Osteoblast (primary cell): ENCODE measurements at regions not wholly inside any gene's neighbourhood (a gene's known extent, or its start where the extent isn't known, plus 50 kb on each side); places are given as distances from the start of the nearest gene placed in this dataset.

Source experiments
- DNase-seq: peaks from one replicate; pipeline ENCODE4 v3.0.0; 2011; ENCODE audit warnings: low spot score, mixed read lengths; ENCODE audit not compliant: insufficient read length; ENCODE audit errors: missing footprints
- H2AFZ ChIP-seq: 2 replicates; pipeline ENCODE4 v1.6.0; 2011; ENCODE audit warnings: mild to moderate bottlenecking, low read length
- H3K27ac ChIP-seq: 2 replicates; pipeline ENCODE4 v1.5.1; 2011; ENCODE audit warnings: mild to moderate bottlenecking, low read depth, low read length, moderate library complexity
- H3K27me3 ChIP-seq: 2 replicates; pipeline ENCODE4 v1.6.0; 2012; ENCODE audit warnings: mild to moderate bottlenecking, control low read depth, inconsistent platforms, low read length, moderate library complexity; ENCODE audit not compliant: insufficient read depth
- H3K36me3 ChIP-seq: 2 replicates; pipeline ENCODE4 v1.5.1; 2011; ENCODE audit warnings: mild to moderate bottlenecking, low read length, control low read depth, moderate library complexity; ENCODE audit not compliant: insufficient read depth
- H3K4me1 ChIP-seq: 2 replicates; pipeline ENCODE4 v1.5.1; 2011; ENCODE audit warnings: mild to moderate bottlenecking, low read length, control low read depth, moderate library complexity; ENCODE audit not compliant: insufficient read depth
- H3K4me2 ChIP-seq: 2 replicates; pipeline ENCODE4 v1.6.0; 2011; ENCODE audit warnings: mild to moderate bottlenecking, low read length; ENCODE audit not compliant: insufficient read depth
- H3K4me3 ChIP-seq: fragments of 200-600 bp; sonication (generic); 3 replicates; pipeline ENCODE4 v1.5.1; 2012; ENCODE audit warnings: mild to moderate bottlenecking, low read length, inconsistent platforms; ENCODE audit not compliant: insufficient read depth
- H3K79me2 ChIP-seq: 2 replicates; pipeline ENCODE4 v1.6.0; 2012; ENCODE audit warnings: mild to moderate bottlenecking, low read length, control low read depth, inconsistent platforms; ENCODE audit not compliant: insufficient read depth
- H3K9me3 ChIP-seq: 2 replicates; pipeline ENCODE4 v1.5.1; 2011; ENCODE audit warnings: low read depth, low read length, control low read depth
- H4K20me1 ChIP-seq: 2 replicates; pipeline ENCODE4 v1.6.0; 2012; ENCODE audit warnings: mild to moderate bottlenecking, low read length, control low read depth; ENCODE audit not compliant: insufficient read depth
- CTCF ChIP-seq: IDR thresholded peaks from 2 replicates; pipeline ENCODE4 v1.5.1; 2011; ENCODE audit warnings: mild to moderate bottlenecking, low read depth, low read length, moderate library complexity; ENCODE audit errors: extremely low read depth

DNA sequence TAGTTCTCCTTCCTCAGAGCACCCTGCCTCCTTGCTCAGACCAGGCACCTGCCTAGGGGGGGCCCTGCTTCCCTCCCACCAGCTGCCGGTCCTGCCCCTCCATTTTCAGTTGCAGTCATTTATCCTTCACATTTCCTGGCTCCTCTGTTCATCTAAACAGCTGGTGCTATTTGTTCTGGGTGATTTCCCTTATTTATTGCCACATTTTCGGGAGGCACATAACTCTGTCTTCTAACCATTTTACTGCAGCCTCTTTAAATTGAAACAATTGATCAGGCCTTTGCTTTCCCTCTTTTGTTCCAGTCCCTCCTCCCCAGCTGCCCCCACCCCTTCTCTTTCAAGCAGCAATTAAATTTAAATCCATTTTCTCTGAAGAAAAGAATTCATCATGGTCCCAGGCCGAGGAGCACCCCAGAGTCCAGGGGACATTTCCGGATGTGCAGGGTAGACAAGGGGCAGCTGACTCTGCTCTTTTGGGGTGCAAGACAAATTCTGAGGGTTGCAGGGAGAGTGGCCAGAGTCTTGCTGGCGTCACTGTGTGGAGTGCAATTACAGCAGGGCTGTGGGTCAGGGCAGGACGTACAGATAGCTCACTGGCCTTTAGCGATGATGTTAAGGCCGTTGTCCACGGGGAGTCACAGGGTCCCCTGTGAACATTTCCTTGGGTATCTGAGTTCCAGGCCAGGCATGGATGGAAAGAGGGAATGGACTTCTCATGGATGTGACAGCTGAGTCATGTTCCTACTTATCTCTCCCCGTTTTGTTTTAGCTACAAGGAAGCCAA is 476.4 kb downstream of the TBC1D22A start:
- no peaks in the 10 kb centered on the region for H3K36me3 ChIP-seq
- H3K4me3 ChIP-seq = no peak overlapping the region
- no peak for TF ChIP-seq CTCF
- no peak for DNase-seq
- H3K27me3 ChIP-seq = no peaks in the 10 kb centered on the region
- H4K20me1 ChIP-seq = no peaks in the 10 kb centered on the region
- no peaks in the 10 kb centered on the region for H3K4me1 ChIP-seq
- no peaks in the 10 kb centered on the region for H3K9me3 ChIP-seq
- H3K4me2 ChIP-seq = no peak overlapping the region
- H2AFZ ChIP-seq = no peak overlapping the region
- H3K79me2 ChIP-seq = no peaks in the 10 kb centered on the region
- no peak overlapping the region for H3K27ac ChIP-seq

- H3K27me3 ChIP-seq = no peaks in the 10 kb centered on the region
- no peak overlapping the region for H2AFZ ChIP-seq
- no peak for DNase-seq
- no peaks in the 10 kb centered on the region for H3K36me3 ChIP-seq
- no peaks in the 10 kb centered on the region for H4K20me1 ChIP-seq
- TF ChIP-seq CTCF = no peak
- H3K4me3 ChIP-seq = no peak overlapping the region
- H3K27ac ChIP-seq = no peak overlapping the region
- H3K9me3 ChIP-seq = no peaks in the 10 kb centered on the region
- no peaks in the 10 kb centered on the region for H3K4me1 ChIP-seq
- no peak overlapping the region for H3K4me2 ChIP-seq
- no peaks in the 10 kb centered on the region for H3K79me2 ChIP-seq
These were observed 475.5 kb downstream of the TBC1D22A start for GRCh38 chr22:47237890-47238480.

DNA sequence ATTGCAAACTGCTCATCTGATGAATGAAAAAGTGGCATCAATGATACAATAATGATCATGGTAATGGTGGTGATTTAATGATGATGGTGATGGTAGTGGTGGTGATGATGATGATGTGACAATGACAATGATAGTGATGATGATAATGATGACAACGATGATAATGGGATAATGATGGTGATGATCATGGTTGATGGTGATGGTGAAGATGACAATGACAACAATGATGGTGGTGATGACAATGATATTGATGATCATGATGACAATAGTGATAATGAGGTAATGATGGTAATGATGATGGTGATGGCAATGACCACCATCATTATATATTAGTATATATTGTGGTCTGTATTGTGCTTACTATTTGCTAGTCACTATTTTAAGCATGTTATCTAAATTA is 474.3 kb downstream of the TBC1D22A start:
- Histone ChIP-seq H3K79me2 (no peaks in the 10 kb centered on the region), H3K4me2 (no peak overlapping the region), H3K27ac (no peak overlapping the region), H3K4me1 (no peaks in the 10 kb centered on the region), H4K20me1 (no peaks in the 10 kb centered on the region), H3K4me3 (no peak overlapping the region), H3K27me3 (no peaks in the 10 kb centered on the region), H3K36me3 (no peaks in the 10 kb centered on the region), H3K9me3 (no peaks in the 10 kb centered on the region), H2AFZ (no peak overlapping the region)
- DNase-seq = no peak
- no peak for TF ChIP-seq CTCF

GRCh38 chr22:47236161-47236560 is 473.7 kb downstream of the TBC1D22A start:
- no peaks in the 10 kb centered on the region for H3K36me3 ChIP-seq
- no peak for TF ChIP-seq CTCF
- no peak for DNase-seq
- no peaks in the 10 kb centered on the region for H3K9me3 ChIP-seq
- H3K4me1 ChIP-seq = no peaks in the 10 kb centered on the region
- H3K79me2 ChIP-seq = no peaks in the 10 kb centered on the region
- no peak overlapping the region for H3K4me2 ChIP-seq
- H3K27ac ChIP-seq = no peak overlapping the region
- no peak overlapping the region for H2AFZ ChIP-seq
- no peaks in the 10 kb centered on the region for H3K27me3 ChIP-seq
- H3K4me3 ChIP-seq = no peak overlapping the region
- H4K20me1 ChIP-seq = no peaks in the 10 kb centered on the region
